Erythroblast (primary cell): ENCODE measurements at regions not wholly inside any gene's neighbourhood (a gene's known extent, or its start where the extent isn't known, plus 50 kb on each side); places are given as distances from the start of the nearest gene placed in this dataset.

Experiments
- GATA1 ChIP-seq: IDR thresholded peaks from 2 replicates; pipeline ENCODE4 v1.6.1; 2011; ENCODE audit warnings: low read depth, mild to moderate bottlenecking, control low read depth, low read length, moderate library complexity
- POLR2A ChIP-seq: IDR thresholded peaks from 2 replicates; pipeline ENCODE4 v1.6.1; 2011; ENCODE audit warnings: mild to moderate bottlenecking, low read length

DNA sequence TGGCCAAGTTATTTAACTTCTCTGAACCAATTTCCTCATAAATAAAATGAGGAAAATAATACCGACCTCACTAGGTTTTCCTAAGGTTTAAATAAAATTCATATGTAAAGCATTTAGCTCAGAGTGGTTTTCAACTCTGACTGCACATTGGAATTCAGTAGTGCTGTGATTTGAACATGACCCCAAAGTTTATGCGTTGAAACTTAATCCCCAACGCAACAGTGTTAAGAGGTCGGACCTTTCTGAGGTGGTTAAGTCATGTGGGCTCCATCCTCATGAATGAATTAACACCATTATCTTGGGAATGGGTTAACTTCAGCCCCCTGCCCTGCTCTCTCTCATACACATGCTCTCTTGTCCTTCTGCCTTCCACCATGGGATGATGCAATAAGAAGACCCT lies 322.2 kb downstream of the AASDHPPT start:
- TF ChIP-seq POLR2A (no peak), GATA1 (no peak)
